CD4-positive, alpha-beta T cell treated with Interleukin-15 for 1 hour (primary cell): ENCODE measurements at regions not wholly inside any gene's neighbourhood (a gene's known extent, or its start where the extent isn't known, plus 50 kb on each side); places are given as distances from the start of the nearest gene placed in this dataset.

Experiments
- DNase-seq: peaks from one replicate; pipeline ENCODE4 v3.0.0-alpha.2; 2020

DNA sequence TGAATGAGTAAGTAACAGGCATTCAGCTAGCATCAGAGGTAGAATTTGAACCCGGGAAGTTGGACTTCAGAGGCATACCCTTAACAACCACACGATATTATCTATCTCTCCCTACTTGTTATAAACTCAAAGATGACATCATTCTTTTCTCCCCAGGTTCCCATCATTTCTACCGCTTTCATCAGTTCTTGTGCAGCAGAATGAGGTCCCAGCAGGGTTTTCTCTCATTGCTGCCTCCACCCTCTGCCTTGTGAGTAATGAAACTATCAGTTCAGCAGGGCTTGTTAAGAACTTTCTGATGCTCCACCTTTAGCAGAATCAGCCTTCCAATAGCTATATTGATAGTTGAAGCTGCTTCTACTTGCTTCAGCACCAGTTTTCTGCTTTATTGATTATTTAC lies 487.5 kb upstream of the KCNMB2 start:
- no peak for DNase-seq

DNA sequence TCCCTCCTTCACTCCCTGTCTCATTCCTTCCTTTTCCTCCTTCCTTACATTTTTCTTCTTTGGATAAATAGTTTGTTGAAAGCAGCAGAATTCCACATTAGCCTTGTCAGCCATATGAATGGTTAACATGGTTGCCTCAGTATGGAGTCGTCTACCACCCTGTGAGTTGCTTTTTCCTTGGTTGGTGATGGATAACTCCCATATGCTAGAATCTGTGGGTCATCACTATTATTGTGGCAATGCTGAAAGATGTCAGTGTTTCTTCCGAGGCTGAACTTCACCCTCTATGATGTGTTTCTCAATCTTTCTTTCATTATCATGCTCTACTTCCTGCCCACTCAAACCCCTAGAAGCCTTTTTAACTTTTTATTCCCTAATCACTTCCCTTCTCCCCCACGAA lies 481.8 kb upstream of the KCNMB2 start:
- no peak for DNase-seq

DNA sequence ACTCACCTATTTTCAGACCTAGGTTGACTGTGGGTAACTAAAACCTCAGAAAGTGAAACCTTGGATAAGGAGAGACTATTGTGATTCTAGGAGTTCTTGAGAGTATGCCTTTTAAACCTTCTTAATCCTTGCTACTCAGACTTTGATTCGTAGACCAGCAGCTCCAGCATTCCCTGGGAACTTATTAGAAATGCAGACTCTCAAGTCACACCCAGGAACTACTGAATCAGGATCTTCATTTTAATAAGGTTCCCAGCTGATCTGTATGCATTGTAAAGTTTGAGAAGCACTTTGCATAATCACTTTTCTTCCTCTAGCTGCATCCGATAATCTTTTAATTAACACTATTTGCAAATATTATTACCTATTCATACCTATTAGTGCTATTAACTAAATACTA lies 480.3 kb upstream of the KCNMB2 start:
- DNase-seq: no peak

DNA sequence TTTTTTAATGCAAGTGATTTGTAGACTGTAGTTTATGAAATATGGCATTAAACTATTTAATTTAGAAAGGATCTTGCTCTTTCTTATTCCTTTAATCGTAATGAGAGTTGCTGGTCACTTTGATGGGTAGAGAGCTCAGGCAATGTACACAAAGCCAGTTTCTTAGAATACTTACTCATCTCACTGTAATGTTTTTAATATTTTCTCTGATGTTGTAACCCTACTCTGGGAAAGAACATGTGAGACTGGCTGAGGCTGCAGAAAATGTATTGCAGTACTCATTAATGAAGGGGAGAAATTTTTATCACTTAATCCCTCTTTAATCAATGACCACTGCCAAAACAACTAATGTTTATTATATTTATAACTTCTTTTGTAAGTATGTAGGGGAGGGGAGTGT lies 479.4 kb upstream of the KCNMB2 start:
- no peak for DNase-seq

DNA sequence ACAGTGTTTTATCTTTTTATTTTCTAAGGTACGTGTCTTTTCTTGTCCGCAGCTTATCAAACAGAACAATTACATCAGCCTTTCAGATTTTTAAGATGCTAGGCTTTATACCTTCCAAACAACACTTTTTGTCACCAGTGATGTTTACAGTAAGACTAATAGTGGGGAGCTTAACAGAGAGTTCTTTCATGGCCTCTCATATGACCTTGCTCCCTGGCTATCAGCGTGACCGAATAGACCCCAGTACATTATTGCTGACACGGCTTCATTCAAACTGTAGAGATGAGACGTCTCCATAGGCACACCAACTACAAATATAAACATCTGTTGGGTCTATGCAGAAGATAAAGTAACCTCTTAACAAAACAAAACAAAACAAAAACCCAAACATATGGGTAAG lies 477.6 kb upstream of the KCNMB2 start:
- no peak for DNase-seq

DNA sequence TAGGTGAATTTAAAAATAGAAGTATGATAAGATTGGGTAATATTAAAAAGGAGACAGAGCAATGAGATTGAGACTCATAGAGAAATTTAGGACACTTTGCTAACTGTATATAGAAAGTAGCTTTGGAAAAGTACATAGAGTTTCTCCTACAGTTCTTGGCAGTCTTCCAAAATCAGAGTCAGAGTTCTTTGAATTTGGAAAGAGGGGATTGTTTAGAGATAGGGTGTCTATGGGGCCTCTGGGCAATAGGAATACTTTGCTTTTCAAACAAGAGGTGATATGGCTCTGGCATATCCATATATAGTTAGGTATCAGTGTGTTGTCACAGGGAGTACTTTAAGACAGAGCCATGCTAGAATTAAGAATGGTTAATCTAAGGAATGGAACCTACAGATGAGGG lies 477.1 kb upstream of the KCNMB2 start:
- DNase-seq: no peak

DNA sequence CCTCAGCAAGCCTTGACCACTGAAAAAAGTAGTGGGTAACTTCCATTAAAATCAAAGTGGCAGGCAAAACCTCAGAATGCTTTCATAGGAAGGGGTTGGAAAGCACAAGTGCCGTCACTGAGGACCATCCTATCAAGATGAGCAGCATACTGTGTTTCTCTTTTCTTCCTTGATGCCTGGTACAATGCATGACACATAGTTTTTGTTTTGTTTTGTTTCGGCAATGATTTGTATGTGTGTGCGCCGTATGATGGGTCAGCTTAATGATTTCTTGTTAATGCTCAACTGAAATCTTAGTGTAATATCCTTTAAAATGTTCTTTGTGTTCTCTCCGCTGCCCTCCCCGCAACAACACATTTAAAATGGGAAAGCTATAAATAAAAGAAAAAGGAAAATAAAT lies 476.4 kb upstream of the KCNMB2 start:
- DNase-seq: no peak

DNA sequence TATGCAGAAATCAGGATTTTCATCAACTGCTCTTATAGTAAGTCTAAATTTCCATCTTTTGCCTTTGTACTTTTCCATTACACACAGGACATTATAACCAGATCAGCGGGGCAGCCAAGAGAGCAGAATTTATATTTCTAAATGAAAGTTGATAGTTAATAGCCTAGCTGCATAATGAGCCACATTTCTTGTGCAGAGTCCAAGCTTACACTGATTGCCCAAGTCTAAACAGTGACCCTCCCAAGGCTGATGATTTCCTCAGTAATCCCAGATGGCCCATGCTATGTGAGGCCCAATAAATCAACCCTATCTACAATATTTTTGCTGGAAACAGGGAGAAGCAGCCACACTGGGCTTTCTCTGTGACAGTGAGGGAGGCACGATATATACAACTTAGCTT lies 475.8 kb upstream of the KCNMB2 start:
- DNase-seq: no peak

DNA sequence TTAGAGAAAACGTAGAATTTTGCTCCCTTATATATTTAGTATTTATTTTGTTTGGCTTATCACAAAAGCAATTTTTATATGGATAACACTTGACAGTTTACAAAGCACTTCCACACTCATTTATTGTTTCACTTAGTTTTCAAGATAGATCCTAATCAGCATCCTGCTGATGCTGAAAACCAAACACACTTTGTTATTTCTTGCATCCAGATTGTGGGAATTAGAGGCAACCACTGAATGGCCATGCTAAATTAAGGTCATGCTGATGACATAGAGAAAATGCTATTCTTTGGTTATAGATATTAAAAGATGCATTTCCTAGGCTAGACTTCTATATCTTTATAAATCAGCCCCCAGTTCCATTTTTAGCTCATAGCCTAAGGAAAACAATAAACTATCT lies 474.1 kb upstream of the KCNMB2 start:
- no peak for DNase-seq

DNA sequence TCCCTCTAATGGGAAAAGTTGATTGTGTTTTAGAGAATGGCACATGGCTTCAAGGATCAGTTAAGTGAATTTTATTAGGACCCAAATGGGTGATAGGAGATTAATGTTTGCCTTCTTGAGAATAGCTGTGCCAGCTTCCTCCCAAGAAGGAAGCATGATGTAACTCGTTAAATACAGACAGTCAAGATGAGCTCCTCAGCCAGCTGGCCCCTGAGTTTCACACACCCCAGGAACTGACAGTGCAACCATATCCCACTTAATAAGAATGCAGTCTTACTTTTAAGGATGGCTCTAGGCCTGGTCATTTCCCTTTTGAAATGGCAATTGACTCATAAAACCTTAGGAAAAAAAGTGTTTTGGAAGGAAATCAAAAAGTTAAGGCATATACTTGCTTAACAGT lies 472.8 kb upstream of the KCNMB2 start:
- no peak for DNase-seq

DNA sequence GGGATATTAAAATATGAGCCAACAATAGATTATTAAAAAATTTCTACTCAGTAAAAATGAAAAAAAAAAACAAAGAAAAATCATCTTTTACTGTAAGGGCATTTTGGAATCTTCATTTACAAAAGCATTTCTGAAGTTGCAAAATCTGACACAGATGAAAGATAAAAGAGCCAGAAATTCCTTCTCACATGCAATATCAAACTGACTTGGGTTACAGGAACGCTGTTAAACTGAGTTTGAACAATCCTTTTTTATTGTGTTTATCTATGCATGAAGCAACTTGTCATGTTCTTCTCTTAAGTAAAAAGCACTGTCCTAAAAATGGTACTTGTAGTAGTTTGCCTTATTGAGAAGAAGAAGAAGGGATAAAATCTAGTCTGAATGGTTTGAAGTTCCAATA lies 468.5 kb upstream of the KCNMB2 start:
- DNase-seq: no peak

DNA sequence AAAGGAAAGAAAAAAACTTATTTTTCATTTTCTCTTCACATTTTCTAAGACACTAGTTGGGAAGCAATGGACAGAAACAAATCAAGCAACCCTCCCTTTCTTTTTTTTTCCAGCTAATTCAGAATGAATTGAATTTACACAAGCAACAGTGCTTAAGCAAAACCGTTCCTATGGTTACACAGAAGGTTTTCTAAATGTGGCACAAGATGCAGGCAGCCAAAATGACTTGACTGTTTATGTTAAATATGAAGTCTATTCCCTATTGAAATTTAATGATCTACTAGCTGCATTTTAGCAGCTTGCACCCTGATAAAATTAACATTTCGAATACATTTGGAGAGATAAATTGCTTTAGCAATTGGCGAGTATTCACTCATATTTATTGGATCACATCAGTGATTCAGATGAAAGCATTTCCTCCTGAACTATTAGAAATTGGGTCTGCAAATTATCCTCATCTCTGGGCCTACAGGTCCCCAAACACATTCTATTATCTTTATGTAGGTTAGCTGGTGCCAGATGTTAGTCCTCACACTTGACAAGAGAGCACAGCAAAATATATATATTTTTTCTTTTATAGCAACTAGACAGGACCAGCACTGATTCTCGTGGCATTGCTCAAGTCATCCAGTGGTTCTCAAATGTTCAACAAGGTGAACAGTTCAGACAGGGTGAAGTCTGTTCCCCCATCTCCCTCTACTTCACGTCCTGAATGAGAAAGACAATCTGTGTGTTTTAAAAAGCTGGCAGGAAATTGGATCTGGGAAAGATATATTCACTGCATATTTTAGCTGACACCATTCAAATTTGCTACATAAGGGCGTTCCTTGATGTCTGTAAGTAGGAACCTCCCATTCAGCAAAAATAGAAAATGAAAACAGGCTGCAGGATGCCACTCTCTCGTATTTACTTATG lies 463.6 kb upstream of the KCNMB2 start:
- no peak for DNase-seq

DNA sequence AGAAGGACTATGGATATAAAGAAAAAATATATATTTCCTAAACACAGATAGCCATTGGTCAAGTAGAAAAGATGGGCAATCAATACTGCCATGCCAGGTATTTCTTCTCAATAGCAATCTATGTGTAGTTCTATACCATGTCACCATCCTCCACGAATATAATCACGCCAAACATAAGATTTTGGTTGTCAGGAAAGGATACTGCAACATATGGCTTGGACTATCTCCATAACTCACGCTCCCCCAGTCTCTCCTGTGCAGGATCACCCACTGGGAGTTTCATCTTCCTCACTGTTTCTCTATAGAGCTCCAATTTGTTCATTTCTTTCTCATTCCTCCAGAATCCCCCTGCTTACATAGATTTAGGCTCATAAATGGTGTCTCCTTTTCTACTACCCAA lies 462.9 kb upstream of the KCNMB2 start:
- no peak for DNase-seq

DNA sequence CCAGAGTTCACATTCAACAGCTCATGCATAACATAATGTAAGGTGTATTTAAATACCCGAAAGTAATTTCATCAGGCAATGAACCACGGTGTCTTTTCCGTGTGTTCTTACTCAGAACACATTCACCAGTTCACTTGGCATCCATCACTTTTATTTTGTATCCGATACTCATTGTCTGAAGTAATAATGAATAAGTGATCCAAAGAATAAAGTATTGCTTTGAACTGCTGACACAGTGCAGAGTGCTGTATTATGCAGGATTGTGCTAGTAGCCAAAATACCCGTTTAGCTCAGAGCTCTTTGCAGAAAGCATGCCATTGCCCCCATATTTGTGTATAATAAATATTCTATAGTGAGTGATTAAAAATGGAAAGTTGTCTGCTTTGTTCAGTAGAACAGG lies 460.9 kb upstream of the KCNMB2 start:
- no peak for DNase-seq

DNA sequence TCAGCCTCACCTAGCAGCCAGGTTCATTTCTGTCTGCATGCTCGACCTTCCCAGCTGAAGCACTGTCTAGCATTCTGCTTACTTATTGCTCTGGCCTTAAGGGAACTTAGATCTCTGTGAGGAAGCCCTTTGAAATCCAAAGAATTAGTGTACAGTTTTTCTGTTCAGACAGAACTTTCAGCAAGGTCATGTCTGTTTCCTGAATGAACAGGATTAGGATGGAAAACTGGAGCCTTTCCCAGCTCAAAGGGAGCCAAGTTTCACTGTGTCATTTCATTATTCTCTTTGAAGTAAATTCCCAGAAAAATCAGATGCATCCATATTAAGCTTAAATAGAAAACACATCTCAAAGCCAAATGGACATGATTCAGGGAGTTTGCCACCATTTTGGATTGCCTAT lies 457.3 kb upstream of the KCNMB2 start:
- no peak for DNase-seq

DNA sequence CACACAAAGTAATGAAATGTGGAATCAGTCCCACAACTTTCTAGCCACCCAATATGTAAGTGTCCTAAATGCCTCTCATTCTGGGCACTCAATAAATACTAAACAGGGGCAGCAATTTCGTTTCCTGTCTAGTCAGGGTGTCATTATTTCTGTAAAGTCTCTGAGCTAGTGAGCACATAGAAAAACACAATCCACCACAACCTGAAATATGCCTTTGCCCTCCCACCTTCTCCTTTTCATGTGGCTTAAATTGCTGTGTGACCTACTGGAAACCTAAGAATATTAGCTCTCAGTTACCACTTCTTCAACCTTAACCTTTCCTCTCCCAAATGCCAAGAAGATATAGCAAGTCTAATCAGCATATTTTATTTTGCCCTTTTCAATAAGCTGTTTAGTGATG lies 456.3 kb upstream of the KCNMB2 start:
- DNase-seq: no peak

DNA sequence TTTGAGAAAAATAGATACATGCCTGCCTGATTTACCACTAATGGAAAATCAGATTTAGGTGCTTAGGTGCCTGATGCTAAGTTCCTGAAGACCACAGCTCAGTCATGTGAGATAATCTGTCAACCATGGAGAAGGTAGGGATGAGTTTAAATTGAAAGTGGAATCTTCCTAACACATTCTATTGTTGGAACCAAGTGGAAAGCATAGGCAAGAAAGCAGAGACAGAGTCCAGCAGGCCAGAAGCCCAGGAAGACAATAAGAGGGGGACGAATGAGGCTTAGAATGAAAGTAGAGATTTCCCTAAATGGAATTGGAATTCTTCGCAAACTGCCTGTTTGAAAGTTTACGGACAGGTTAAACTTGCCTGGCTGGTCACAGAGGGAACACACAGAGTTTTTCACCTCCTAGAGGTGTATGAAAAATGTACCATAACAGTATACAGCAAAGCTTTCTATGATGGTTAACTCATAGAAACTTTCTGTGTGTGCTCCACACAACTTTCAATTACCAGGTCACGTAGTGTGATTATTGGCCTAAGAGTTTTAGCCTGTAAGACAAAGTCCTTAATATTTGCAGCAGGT lies 453.8 kb upstream of the KCNMB2 start:
- no peak for DNase-seq

DNA sequence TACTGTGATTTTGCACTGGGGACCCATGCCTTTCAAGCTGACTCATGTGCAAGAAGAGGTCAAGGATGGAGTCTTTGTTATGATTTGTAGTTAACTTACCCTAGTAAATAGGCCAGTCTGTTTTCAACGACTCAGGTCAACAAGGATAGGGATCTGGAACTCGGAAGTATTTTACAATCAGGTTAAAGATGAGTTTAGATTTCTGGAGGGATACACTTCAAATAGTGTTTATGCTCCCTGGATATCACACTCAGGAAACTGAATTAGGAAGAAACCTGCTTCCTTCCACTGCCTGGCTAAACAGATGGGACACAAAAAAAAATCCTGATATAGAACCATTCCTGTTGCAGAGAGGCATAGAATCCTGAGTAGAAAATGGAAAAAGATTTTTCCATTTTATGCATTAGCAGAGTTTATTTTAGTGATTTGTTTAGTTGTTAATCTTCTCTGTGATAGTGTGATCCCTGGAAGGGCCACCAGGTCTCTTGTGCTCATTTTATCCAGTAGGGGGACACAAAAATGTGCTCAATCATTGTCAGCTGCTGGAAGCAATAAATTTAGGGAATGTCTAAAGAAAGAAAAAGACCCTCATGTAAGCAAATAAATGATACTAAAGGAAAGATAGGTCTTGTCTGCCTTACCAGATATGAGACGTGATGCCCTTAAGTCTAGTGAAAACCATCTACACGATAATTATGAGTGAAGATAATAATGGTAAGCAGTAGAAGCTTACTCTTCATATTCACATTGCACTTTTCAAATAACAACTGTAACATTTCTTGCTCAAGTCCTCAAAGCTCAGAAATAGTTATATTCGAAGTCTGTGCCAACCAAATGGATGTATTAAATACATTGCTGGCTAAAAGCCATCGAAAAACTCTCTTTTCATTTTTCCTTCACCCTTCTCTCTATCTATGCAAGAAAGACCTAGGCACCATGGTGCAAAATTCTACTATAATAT lies 452.1 kb upstream of the KCNMB2 start:
- DNase-seq: no peak

DNA sequence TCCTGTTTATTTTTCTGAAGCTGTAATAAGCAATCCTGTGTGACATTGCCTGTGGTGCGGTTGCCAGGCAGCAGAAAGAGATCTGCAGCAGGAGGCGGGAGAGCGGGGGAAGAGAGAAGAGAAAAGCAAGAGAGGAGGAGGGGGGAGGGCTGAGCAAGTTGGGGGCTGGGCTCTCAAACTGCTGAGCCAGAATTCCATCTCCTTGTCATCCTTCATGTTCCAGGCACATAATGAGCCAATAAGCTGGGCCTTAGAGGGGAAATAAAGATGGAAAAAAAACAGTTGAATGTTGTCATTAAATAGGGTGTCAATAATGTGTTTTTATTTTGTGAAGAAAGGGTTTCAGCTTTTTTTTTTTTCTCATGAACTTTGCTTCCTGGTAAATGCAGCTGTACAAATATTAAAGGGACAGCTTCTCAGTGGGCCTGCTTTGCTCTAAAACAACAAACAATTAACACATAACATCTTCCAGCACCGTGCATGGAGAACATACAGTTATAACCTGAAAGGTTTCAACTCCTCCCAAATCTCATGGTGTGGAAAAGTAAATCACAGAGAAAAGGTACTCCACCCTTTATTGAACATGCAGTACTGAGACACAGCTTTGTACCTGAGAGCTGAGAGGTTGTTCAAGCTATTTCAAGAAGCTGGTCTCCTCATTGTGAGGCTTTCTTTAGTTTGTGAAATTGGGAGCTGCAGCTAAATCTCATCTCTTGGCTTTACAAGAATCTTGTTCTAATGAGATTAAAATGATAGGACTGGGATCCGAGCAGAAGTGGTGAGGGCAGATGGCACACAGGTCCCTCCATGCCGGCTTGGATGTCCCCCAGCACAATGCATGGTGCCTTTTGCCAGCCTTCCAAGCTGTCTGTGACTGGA lies 451.1 kb upstream of the KCNMB2 start:
- DNase-seq: peak; percentile 48

DNA sequence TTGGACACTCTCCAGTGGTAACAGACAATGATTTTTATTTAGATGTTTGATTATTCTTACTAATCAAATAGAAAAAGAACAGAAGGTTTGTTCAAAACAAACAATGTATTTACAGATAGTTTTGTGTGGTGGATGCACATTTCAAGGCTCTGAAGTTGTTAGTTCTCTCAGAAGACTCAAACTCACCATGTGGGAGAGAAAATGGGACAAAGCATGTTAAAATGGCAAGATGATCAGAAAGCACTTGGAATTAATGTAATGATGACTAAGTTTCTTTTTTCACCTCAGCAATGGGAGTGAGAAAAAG lies 450.5 kb upstream of the KCNMB2 start:
- DNase-seq: no peak

DNA sequence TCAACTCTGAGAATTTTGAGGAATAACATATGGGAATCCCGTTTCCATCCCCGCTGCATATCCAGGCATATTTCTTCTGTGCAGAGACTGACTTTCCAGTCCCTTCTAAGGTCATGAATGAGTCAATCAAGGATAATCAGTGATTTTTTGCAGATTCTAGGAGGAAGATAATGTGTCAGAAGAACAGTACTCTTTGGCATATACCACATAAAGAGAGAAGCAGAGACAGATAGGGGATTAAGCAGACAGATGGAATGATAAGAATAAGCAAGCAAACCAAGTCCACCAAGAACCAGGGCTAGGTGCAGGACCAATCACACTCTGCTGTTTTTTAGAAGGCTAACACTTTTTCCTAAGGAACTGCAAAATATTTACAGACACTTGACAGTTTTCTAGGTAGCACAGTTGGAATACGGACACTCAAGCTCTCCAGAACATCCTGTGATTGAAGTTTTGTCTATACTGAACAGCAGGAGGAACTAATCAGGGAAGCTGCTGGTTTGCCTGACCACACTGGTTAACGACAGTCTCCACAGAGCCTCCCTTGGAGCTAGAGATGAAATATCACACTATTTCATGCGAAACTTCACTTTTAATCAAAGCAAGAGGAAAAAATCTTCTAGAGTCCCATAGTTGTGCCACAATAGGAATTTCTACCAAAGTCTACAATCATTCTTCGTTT lies 450.0 kb upstream of the KCNMB2 start:
- DNase-seq: no peak

DNA sequence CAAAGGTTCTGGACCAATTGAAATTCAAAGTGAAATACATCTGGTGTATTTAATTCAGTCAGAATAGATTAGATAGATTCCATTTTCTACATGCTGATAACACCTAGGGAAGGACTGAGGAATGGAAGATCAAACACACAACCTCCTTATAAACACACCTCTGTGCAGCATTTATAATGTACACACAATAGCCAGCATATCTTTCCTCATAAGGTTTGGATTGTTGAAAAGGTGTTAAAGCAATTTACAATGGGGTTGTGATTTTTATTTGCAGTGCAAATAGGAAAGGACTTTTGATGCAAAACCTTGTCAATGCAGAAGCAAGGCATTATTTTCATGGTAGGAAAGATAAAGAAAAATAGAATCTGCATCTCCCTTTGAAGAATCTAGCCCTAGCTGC lies 448.9 kb upstream of the KCNMB2 start:
- DNase-seq: no peak
